ENCODE measurements at regions not wholly inside any gene's neighbourhood (a gene's known extent, or its start where the extent isn't known, plus 50 kb on each side); places are given as distances from the start of the nearest gene placed in this dataset.
"Not testable (repeated sequence)": the region's sequence is repeated elsewhere in the genome, so short reads cannot be mapped to it uniquely, and the experiment has no call there.

DNA sequence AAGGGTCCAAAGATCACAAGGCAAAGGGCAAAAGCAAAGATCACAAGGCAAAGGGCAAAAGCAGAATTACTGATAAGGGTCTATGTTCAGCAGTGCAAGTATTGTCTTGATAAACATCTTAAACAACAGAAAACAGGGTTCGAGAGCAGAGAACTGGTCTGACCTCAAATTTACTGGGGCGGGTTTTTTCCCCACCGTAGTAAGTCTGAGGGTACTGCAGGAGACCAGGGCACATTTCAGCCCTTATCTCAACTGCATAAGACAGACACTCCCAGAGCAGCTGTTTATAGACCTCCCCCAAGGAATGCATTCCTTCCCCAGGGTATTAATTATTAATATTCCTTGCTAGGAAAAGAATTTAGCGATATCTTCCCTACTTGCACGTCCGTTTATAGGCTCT, 61.3 kb downstream of the ZNF860 start:
- H4K20me1 ChIP-seq (ENCODE audit: low read depth); H3K36me3 Mint-ChIP-seq; H3K36me3 ChIP-seq; H2AFZ ChIP-seq (replicated peaks); H3F3A ChIP-seq (ENCODE audit: low read depth); H3K27ac Mint-ChIP-seq; H3K9me3 ChIP-seq (ENCODE audit: low read depth); H3K9ac ChIP-seq; H3K4me3 Mint-ChIP-seq; DNase-seq (ENCODE audit: low spot score); H3K4me3 ChIP-seq; H3K4me2 ChIP-seq; H3K79me2 ChIP-seq (ENCODE audit: low read depth); H3K27me3 ChIP-seq; H3K27me3 Mint-ChIP-seq (ENCODE audit: insufficient read depth, low read depth); H3K27ac ChIP-seq: not testable (repeated sequence)
- H3K4me1 ChIP-seq: peaks cover 13% of the 10 kb centered on the region
- Mint-ChIP-seq H3K9me3 (peaks cover 19% of the 10 kb centered on the region), H3K4me1 (peaks cover 10% of the 10 kb centered on the region)

DNA sequence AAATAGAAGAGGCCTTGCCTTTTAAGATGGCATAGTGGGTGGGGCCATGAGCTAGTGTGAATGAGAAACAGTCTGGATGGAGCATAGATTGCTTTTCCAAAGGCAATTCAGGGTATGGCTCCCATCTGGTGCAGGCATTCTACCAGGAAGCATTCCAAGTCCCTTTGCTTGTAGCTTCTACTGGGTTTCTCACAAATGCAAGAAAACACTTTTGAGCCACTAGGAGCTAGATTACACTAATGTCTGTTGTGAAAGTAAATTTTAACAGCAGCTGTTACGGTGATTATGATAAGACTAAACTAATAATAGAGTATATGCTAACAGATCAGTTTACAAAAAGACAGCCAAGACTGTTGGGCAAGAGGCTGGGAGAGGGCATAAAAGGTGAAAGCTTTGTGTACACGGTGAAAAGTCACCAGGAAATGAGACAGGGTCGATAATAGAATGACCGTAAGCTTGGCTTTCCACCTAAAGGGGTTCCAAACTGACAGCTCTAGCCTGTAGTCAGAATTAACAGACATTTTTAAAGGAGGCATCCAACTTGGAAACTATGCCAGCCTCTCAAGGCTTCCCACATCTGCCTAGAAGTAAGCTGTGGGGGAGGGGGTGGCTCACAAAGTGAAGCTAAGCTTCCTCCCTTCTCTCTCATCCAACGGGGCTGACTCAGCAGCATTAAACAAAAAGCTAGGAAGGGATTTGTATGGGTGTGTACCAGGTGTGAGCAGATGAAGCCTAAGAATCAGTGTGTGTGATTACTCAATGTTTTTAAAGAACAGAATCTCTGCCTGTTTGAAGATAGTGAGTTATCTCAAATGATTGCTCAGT, 61.1 kb upstream of the GPD1L start:
- Mint-ChIP-seq H3K27ac (no peak overlapping the region), H3K27me3 (ENCODE audit: insufficient read depth, low read depth) (peaks cover 4% of the 10 kb centered on the region), H3K4me1 (peaks cover 8% of the 10 kb centered on the region), H3K9me3 (peaks cover 19% of the 10 kb centered on the region), H3K4me3 (no peak overlapping the region), H3K36me3 (no peaks in the 10 kb centered on the region)
- H3K4me3 ChIP-seq: no peak overlapping the region
- H2AFZ ChIP-seq (replicated peaks): peak overlapping the region; percentile 88
- H3K79me2 ChIP-seq (ENCODE audit: low read depth): no peaks in the 10 kb centered on the region
- TF ChIP-seq EZH2 (IDR thresholded peaks at IDR 0.05): no peak
- TF ChIP-seq, protein P1, sequence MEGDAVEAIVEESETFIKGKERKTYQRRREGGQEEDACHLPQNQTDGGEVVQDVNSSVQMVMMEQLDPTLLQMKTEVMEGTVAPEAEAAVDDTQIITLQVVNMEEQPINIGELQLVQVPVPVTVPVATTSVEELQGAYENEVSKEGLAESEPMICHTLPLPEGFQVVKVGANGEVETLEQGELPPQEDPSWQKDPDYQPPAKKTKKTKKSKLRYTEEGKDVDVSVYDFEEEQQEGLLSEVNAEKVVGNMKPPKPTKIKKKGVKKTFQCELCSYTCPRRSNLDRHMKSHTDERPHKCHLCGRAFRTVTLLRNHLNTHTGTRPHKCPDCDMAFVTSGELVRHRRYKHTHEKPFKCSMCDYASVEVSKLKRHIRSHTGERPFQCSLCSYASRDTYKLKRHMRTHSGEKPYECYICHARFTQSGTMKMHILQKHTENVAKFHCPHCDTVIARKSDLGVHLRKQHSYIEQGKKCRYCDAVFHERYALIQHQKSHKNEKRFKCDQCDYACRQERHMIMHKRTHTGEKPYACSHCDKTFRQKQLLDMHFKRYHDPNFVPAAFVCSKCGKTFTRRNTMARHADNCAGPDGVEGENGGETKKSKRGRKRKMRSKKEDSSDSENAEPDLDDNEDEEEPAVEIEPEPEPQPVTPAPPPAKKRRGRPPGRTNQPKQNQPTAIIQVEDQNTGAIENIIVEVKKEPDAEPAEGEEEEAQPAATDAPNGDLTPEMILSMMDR (IDR thresholded peaks at IDR 0.05): no peak
- H3K9me3 ChIP-seq (ENCODE audit: low read depth): no peaks in the 10 kb centered on the region
- no peak overlapping the region for H3K27ac ChIP-seq
- H3F3A ChIP-seq (ENCODE audit: low read depth): no peaks in the 10 kb centered on the region
- no peaks in the 10 kb centered on the region for H3K27me3 ChIP-seq
- no peaks in the 10 kb centered on the region for H3K36me3 ChIP-seq
- no peaks in the 10 kb centered on the region for H4K20me1 ChIP-seq (ENCODE audit: low read depth)
- H3K4me2 ChIP-seq: peak overlapping the region; percentile 44
- H3K4me1 ChIP-seq: peaks cover 13% of the 10 kb centered on the region
- peak; percentile 55 for DNase-seq (ENCODE audit: low spot score)
- H3K9ac ChIP-seq: no peak overlapping the region

DNA sequence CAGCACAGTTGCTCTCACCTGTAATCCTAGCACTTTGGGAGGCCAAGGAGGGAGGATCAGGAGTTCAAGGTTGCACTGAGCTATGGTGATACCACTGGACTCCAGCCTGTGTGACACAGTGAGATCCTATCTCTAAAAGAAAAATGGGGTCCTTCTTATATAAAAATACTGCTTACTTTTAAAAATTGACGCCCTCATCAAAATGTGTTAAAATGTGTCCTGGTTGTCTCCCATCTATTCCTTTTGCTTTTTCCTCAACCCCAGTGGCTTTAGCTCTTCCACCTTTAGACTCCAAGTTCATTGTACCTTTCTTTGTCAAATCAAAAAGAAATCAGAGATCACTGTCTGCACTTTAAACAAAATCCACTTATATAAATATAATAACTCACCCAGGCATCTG, 60.3 kb upstream of the GPD1L start:
- Histone ChIP-seq H3K9ac (no peak overlapping the region), H3K79me2 (ENCODE audit: low read depth) (no peaks in the 10 kb centered on the region), H3K4me1 (peaks cover 13% of the 10 kb centered on the region), H3K27ac (no peak overlapping the region), H3K36me3 (no peaks in the 10 kb centered on the region), H3K27me3 (no peaks in the 10 kb centered on the region), H3F3A (ENCODE audit: low read depth) (no peaks in the 10 kb centered on the region), H2AFZ (replicated peaks) (no peak overlapping the region), H3K9me3 (ENCODE audit: low read depth) (no peaks in the 10 kb centered on the region), H3K4me2 (no peak overlapping the region), H3K4me3 (no peak overlapping the region), H4K20me1 (ENCODE audit: low read depth) (no peaks in the 10 kb centered on the region)
- no peak for DNase-seq (ENCODE audit: low spot score)
- Mint-ChIP-seq H3K27me3 (ENCODE audit: insufficient read depth, low read depth) (peaks cover under 1% of the 10 kb centered on the region), H3K4me1 (peaks cover 8% of the 10 kb centered on the region), H3K27ac (no peak overlapping the region), H3K4me3 (no peak overlapping the region), H3K9me3 (peaks cover 19% of the 10 kb centered on the region), H3K36me3 (no peaks in the 10 kb centered on the region)
- TF ChIP-seq EZH2 (IDR thresholded peaks at IDR 0.05) (no peak), EZH2phosphoT487 (IDR thresholded peaks at IDR 0.05) (no peak)
- TF ChIP-seq, protein P1 (IDR thresholded peaks at IDR 0.05): no peak

DNA sequence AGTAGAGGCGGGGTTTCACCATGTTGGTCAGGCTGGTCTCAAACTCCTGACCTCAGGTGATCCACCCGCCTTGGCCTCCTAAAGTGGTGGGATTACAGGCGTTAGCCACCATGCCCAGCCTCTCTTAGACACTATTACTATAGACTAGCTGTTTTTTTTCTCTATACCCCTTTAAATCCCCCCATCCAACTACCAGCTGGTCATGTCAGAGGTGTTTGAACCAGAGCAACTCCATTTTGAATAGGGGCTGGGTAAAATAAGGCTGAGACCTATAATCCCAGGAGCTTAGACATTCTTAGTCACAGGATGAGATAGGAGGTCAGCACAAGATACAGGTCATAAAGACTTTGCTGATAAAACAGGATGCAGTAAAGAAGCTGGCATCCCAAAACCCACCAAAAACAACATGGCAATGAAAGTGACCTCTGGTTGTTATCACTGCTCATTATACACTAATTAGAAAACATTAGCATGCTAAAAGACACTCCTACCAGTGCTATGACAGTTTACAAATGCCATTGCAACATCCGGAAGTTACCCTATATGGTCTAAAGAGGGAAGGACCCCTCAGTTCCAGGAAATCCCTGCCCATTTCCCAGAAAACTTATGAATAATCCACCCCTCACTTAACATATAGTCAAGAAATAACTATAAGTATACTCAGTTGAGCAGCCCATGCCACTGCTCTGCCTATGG, 57.8 kb upstream of the GPD1L start:
- Histone ChIP-seq H3K9ac (no peak overlapping the region), H3K4me2 (no peak overlapping the region), H3K4me1 (peaks cover 13% of the 10 kb centered on the region), H3K36me3 (no peaks in the 10 kb centered on the region), H3K27me3 (no peaks in the 10 kb centered on the region), H3K27ac (no peak overlapping the region), H2AFZ (replicated peaks) (no peak overlapping the region), H3F3A (ENCODE audit: low read depth) (no peaks in the 10 kb centered on the region), H4K20me1 (ENCODE audit: low read depth) (no peaks in the 10 kb centered on the region), H3K79me2 (ENCODE audit: low read depth) (no peaks in the 10 kb centered on the region), H3K9me3 (ENCODE audit: low read depth) (no peaks in the 10 kb centered on the region), H3K4me3 (no peak overlapping the region)
- Mint-ChIP-seq H3K27ac (no peak overlapping the region), H3K36me3 (no peaks in the 10 kb centered on the region), H3K27me3 (ENCODE audit: insufficient read depth, low read depth) (no peaks in the 10 kb centered on the region), H3K4me1 (peaks cover 8% of the 10 kb centered on the region), H3K9me3 (peaks cover 2% of the 10 kb centered on the region), H3K4me3 (no peak overlapping the region)
- no peak for DNase-seq (ENCODE audit: low spot score)
- TF ChIP-seq EZH2 (IDR thresholded peaks at IDR 0.05): no peak
- TF ChIP-seq EZH2phosphoT487 (IDR thresholded peaks at IDR 0.05): no peak
- TF ChIP-seq, protein P1 (IDR thresholded peaks at IDR 0.05): no peak

All from neural progenitor cell (in vitro differentiated cells).